Liver (tissue), 3 donors: ENCODE measurements at regions not wholly inside any gene's neighbourhood (a gene's known extent, or its start where the extent isn't known, plus 50 kb on each side); places are given as distances from the start of the nearest gene placed in this dataset.

Source experiments
- CTCF ChIP-seq: fragments of 150-350 bp; IDR thresholded peaks from 2 replicates; pipeline ENCODE4 v1.5.1; 2017; ENCODE audit warnings: improper control_type of control experiment, low read depth, low read length; ENCODE audit not compliant: missing input control
- RAD21 ChIP-seq, 2 donors: IDR thresholded peaks; 2 replicates each; pipeline ENCODE4 v1.6.1; 2016; ENCODE audit warnings: antibody characterized with exemption in 2 of 2, mild to moderate bottlenecking in 2 of 2
- ZBTB33 ChIP-seq: IDR thresholded peaks from 2 replicates; pipeline ENCODE4 v1.6.1; 2016; ENCODE audit warnings: antibody characterized with exemption
- donor health status: healthy.
- donor health status: healthy.

- no peak for TF ChIP-seq CTCF
- TF ChIP-seq RAD21 (IDR thresholded peaks at IDR 0.05), result no peak
- TF ChIP-seq ZBTB33, result no peak
Observed at GRCh38 chr1:47590523-47591225, 152.8 kb downstream of the FOXD2 start.
